HCT116 (cell line): ENCODE measurements at regions not wholly inside any gene's neighbourhood (a gene's known extent, or its start where the extent isn't known, plus 50 kb on each side); places are given as distances from the start of the nearest gene placed in this dataset.

Experiments used
- ATAC-seq: fragments of 200-7000 bp; cut with Tn5 transposase; 2 replicates; pipeline ENCODE4 v1.9.1; 2020; ENCODE audit warnings: mild to moderate bottlenecking, moderate library complexity
- BruUV-seq: library from RNA; stranded (reverse); fragments of 400-500 nt; replicated peaks from 2 replicates; lab custom pipeline; 2021; lab: Mats Ljungman, UMichigan
- CTCF ChIA-PET: fragments of 300-600 bp; sonication (Branson Sonifier 250); formaldehyde crosslinking; loops from one replicate; lab custom pipeline; 2021; ENCODE audit warnings: antibody characterized with exemption; lab: Charles Lee
- POLR2A ChIA-PET: fragments of 300-600, 350-600 bp; sonication (Branson Sonifier 250); formaldehyde crosslinking; loops from one replicate; lab custom pipeline; 2021; ENCODE audit warnings: antibody characterized with exemption; lab: Charles Lee
- RAD21 ChIA-PET, 2 experiments: fragments of 300-600 bp; sonication (Branson Sonifier 250); formaldehyde crosslinking; loops; one replicate each; lab custom pipeline; 2023; ENCODE audit warnings: low total read pairs in 2 of 2; ENCODE audit not compliant: uncharacterized antibody in 2 of 2, unreplicated experiment in 2 of 2, low non-redundant PET in 1 of 2; lab: Charles Lee
- DNase-seq: peaks from one replicate; pipeline ENCODE4 v3.0.0-alpha.2; 2010; ENCODE audit warnings: low read depth, low spot score
- H2AFZ ChIP-seq: fragments of 200-600 bp; shearing (Covaris generic), sonication (generic); 2 replicates; pipeline ENCODE4 v1.6.1; 2017; ENCODE audit warnings: low read depth, mixed run types, mixed read lengths, antibody characterized with exemption, low read length; ENCODE audit not compliant: poor library complexity, severe bottlenecking
- H3K27ac ChIP-seq: 2 replicates; pipeline ENCODE4 v1.5.1; 2012; ENCODE audit warnings: low read depth, low read length
- H3K27me3 ChIP-seq: fragments of 200-600 bp; sonication (generic); 2 replicates; pipeline ENCODE4 v1.6.1; 2016; ENCODE audit warnings: mixed run types, low read length, mixed read lengths; ENCODE audit not compliant: insufficient read depth
- H3K36me3 ChIP-seq, 2 experiments: fragments of 200-500 bp in 1 of 2; fragments of 200-600 bp in 1 of 2; sonication (Bioruptor generic) in 1 of 2; sonication (generic) in 1 of 2; 2 replicates each; pipeline versions ENCODE4 v1.5.1 to v1.6.1; 2014 to 2016; ENCODE audit warnings: low read length in 2 of 2, inconsistent platforms in 1 of 2, mixed read lengths in 1 of 2, mixed run types in 1 of 2; ENCODE audit not compliant: insufficient read depth in 2 of 2, control insufficient read depth in 1 of 2
- H3K4me1 ChIP-seq, 2 experiments: fragments of 200-600 bp in 1 of 2; sonication (generic) in 1 of 2; 2 replicates each; pipeline versions ENCODE4 v1.5.1 to v1.6.1; 2012 to 2017; ENCODE audit warnings: low read length in 2 of 2, inconsistent platforms in 1 of 2, mild to moderate bottlenecking in 1 of 2, mixed read lengths in 1 of 2, mixed run types in 1 of 2, moderate library complexity in 1 of 2; ENCODE audit not compliant: insufficient read depth in 2 of 2, control insufficient read depth in 1 of 2
- H3K4me2 ChIP-seq: fragments of 200-600 bp; sonication (generic); 2 replicates; pipeline ENCODE4 v1.6.1; 2017; ENCODE audit warnings: mixed run types, low read length, mixed read lengths
- H3K4me3 ChIP-seq, 2 experiments: fragments of 200-600 bp in 1 of 2; sonication (generic) in 1 of 2; replicated peaks in 1 of 2; 2 replicates each; pipeline ENCODE4 v1.5.1; 2011 to 2016; ENCODE audit warnings: low read length in 2 of 2, control low read depth in 1 of 2, low read depth in 1 of 2, mild to moderate bottlenecking in 1 of 2, mixed read lengths in 1 of 2, mixed run types in 1 of 2
- H3K79me2 ChIP-seq: fragments of 200-600 bp; sonication (generic); 2 replicates; pipeline ENCODE4 v1.6.1; 2017; ENCODE audit warnings: mild to moderate bottlenecking, mixed run types, low read length, moderate library complexity, mixed read lengths; ENCODE audit not compliant: insufficient read depth
- H3K9ac ChIP-seq: fragments of 200-600 bp; sonication (generic); 2 replicates; pipeline ENCODE4 v1.6.1; 2016; ENCODE audit warnings: low read length, mixed read lengths
- H3K9me2 ChIP-seq: fragments of 200-600 bp; sonication (generic), shearing (Covaris generic); 2 replicates; pipeline ENCODE4 v1.6.1; 2017; ENCODE audit warnings: mixed run types, mild to moderate bottlenecking, moderate library complexity; ENCODE audit not compliant: insufficient read depth
- H3K9me3 ChIP-seq, 2 experiments: fragments of 200-500 bp in 1 of 2; fragments of 200-600 bp in 1 of 2; sonication (Bioruptor generic) in 1 of 2; sonication (generic) in 1 of 2; 2 replicates each; pipeline ENCODE4 v1.6.1; 2014 to 2017; ENCODE audit warnings: low read length in 2 of 2, mixed read lengths in 2 of 2, inconsistent platforms in 1 of 2, low read depth in 1 of 2, mild to moderate bottlenecking in 1 of 2, mixed run types in 1 of 2, moderate library complexity in 1 of 2; ENCODE audit not compliant: control insufficient read depth in 1 of 2, insufficient read depth in 1 of 2
- H4K20me1 ChIP-seq: fragments of 200-600 bp; sonication (generic), shearing (Covaris generic); 2 replicates; pipeline ENCODE4 v1.6.1; 2017; ENCODE audit warnings: mixed run types, mild to moderate bottlenecking, moderate library complexity; ENCODE audit not compliant: insufficient read depth
- CBX3 ChIP-seq: IDR thresholded peaks from 2 replicates; pipeline ENCODE4 v1.6.1; 2012; ENCODE audit warnings: low read depth
- CEBPB ChIP-seq: IDR thresholded peaks from 2 replicates; pipeline ENCODE4 v1.6.1; 2012; ENCODE audit warnings: low read depth
- EGR1 ChIP-seq: IDR thresholded peaks from 2 replicates; pipeline ENCODE4 v1.6.1; 2012; ENCODE audit warnings: low read depth
- ELF1 ChIP-seq: IDR thresholded peaks from 2 replicates; pipeline ENCODE4 v1.6.1; 2012; ENCODE audit warnings: low read depth, borderline replicate concordance
- EZH2 ChIP-seq: fragments of 200-600 bp; sonication (generic); IDR thresholded peaks from 2 replicates; pipeline ENCODE4 v1.6.1; 2017; ENCODE audit warnings: antibody characterized with exemption, mixed run types
- EZH2phosphoT487 ChIP-seq: fragments of 200-600 bp; IDR thresholded peaks from 2 replicates; pipeline ENCODE4 v1.6.1; 2018; ENCODE audit warnings: antibody characterized with exemption, borderline replicate concordance
- FOSL1 ChIP-seq: IDR thresholded peaks from 2 replicates; pipeline ENCODE4 v1.6.1; 2012; ENCODE audit warnings: low read depth
- JUND ChIP-seq: IDR thresholded peaks from 2 replicates; pipeline ENCODE4 v1.6.1; 2012
- POLR2A ChIP-seq: IDR thresholded peaks from 2 replicates; pipeline ENCODE4 v1.7.0; 2011; ENCODE audit warnings: borderline replicate concordance; ENCODE audit not compliant: insufficient read depth, insufficient read length; ENCODE audit errors: extremely low read depth
- RAD21 ChIP-seq: IDR thresholded peaks from 2 replicates; pipeline ENCODE4 v1.6.1; 2012; ENCODE audit warnings: low read depth, mild to moderate bottlenecking
- SIN3A ChIP-seq: IDR thresholded peaks from 2 replicates; pipeline ENCODE4 v1.6.1; 2012; ENCODE audit warnings: low read depth
- SP1 ChIP-seq: IDR thresholded peaks from 2 replicates; pipeline ENCODE4 v1.6.1; 2012; ENCODE audit warnings: low read depth
- SRF ChIP-seq: IDR thresholded peaks from 2 replicates; pipeline ENCODE4 v1.6.1; 2012; ENCODE audit warnings: low read depth
- TCF7L2 ChIP-seq: IDR thresholded peaks from 2 replicates; pipeline ENCODE4 v1.7.0; 2011; ENCODE audit warnings: borderline replicate concordance, inconsistent platforms; ENCODE audit not compliant: insufficient read depth, insufficient read length; ENCODE audit errors: extremely low read depth
- YY1 ChIP-seq: IDR thresholded peaks from 2 replicates; pipeline ENCODE4 v1.6.1; 2011; ENCODE audit warnings: low read length, low read depth, moderate library complexity, mild to moderate bottlenecking; ENCODE audit not compliant: insufficient replicate concordance; ENCODE audit errors: extremely low read depth
- ZFX ChIP-seq: fragments of 450-650 bp; IDR thresholded peaks from 2 replicates; pipeline ENCODE4 v1.6.1; 2017
- intact Hi-C: fragments of 100-400 bp; cut with micrococcal nuclease; formaldehyde crosslinking; loops from 2 replicates; pipeline ENCODE4 v1.10.0; 2022
- TF ChIP-seq, protein P1 (sequence below): IDR thresholded peaks from 2 replicates; pipeline ENCODE4 v1.6.1; 2012; ENCODE audit warnings: low read depth
- TF ChIP-seq, protein P2 (sequence below): IDR thresholded peaks from 2 replicates; pipeline ENCODE4 v1.6.1; 2011; ENCODE audit warnings: mild to moderate bottlenecking, low read length, moderate library complexity; ENCODE audit not compliant: insufficient replicate concordance; ENCODE audit errors: extremely low read depth
- TF ChIP-seq, protein P3 (sequence below): IDR thresholded peaks from 2 replicates; pipeline ENCODE4 v1.6.1; 2012
- TF ChIP-seq, protein P4 (sequence below), 3 experiments: fragments of 200-600 bp in 1 of 3; sonication (generic) in 1 of 3; IDR thresholded peaks in 2 of 3; conservative IDR thresholded peaks in 1 of 3; 2 replicates each; pipeline ENCODE4 v1.5.1; 2012 to 2017; ENCODE audit warnings: low read depth in 2 of 3, low read length in 2 of 3, antibody characterized with exemption in 1 of 3, borderline replicate concordance in 1 of 3, control low read depth in 1 of 3, mild to moderate bottlenecking in 1 of 3, mixed read lengths in 1 of 3, mixed run types in 1 of 3, moderate library complexity in 1 of 3; ENCODE audit not compliant: insufficient read depth in 1 of 3

DNA sequence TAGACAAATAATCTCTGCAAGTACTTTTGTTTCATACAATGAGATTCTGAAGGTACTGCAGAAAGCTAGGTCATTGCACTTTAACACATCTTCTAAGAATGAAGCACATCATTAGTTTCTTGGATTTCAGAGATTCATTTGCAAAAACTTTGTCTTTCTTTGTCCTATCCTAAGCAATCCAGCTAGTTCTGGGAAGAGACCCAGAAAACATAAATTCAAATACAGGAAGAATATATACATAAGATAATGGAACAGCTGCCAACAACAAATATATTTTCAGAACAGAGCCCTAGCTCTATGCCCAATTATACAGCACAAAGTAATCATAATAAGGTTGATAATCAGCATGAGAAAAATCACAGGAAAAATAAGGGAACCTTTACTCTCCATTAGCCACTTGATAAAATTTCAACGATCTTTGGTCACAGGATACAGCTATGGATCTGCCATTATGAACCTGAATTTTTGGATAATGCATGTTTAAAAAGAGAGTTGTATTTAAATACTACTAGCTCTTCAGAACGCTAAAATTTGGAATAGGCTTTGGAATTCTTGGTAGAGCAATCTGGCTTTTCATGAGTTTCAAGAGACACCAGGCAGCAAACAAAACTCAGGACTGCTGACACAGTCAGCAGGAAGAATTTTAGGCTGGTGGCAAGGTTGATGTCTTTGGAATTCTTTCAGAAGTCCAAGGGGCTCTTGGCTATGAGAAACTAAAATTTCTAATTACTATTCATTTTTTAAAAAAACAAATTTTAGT, 250.4 kb upstream of the SMIM21 start:
- ChIA-PET RAD21 (no interaction called here), POLR2A (no interaction called here), CTCF (no interaction called here)
- Histone ChIP-seq H3K79me2 (no peaks in the 10 kb centered on the region), H3K4me3 (no peak overlapping the region), H3K9me2 (no peaks in the 10 kb centered on the region), H4K20me1 (no peaks in the 10 kb centered on the region), H3K27me3 (no peaks in the 10 kb centered on the region), H3K4me1 (no peaks in the 10 kb centered on the region), H3K9me3 (no peaks in the 10 kb centered on the region), H3K4me2 (no peak overlapping the region), H3K36me3 (no peaks in the 10 kb centered on the region), H3K9ac (no peak overlapping the region), H2AFZ (no peak overlapping the region), H3K27ac (no peak overlapping the region)
- ATAC-seq (no peak), DNase-seq (no peak)
- no peak for TF ChIP-seq SIN3A
- no peak for TF ChIP-seq EGR1
- no peak for TF ChIP-seq RAD21
- TF ChIP-seq ZFX: no peak
- TF ChIP-seq FOSL1: no peak
- TF ChIP-seq, protein P1, sequence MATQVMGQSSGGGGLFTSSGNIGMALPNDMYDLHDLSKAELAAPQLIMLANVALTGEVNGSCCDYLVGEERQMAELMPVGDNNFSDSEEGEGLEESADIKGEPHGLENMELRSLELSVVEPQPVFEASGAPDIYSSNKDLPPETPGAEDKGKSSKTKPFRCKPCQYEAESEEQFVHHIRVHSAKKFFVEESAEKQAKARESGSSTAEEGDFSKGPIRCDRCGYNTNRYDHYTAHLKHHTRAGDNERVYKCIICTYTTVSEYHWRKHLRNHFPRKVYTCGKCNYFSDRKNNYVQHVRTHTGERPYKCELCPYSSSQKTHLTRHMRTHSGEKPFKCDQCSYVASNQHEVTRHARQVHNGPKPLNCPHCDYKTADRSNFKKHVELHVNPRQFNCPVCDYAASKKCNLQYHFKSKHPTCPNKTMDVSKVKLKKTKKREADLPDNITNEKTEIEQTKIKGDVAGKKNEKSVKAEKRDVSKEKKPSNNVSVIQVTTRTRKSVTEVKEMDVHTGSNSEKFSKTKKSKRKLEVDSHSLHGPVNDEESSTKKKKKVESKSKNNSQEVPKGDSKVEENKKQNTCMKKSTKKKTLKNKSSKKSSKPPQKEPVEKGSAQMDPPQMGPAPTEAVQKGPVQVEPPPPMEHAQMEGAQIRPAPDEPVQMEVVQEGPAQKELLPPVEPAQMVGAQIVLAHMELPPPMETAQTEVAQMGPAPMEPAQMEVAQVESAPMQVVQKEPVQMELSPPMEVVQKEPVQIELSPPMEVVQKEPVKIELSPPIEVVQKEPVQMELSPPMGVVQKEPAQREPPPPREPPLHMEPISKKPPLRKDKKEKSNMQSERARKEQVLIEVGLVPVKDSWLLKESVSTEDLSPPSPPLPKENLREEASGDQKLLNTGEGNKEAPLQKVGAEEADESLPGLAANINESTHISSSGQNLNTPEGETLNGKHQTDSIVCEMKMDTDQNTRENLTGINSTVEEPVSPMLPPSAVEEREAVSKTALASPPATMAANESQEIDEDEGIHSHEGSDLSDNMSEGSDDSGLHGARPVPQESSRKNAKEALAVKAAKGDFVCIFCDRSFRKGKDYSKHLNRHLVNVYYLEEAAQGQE: no peak
- no peak for TF ChIP-seq EZH2phosphoT487
- TF ChIP-seq, protein P2, sequence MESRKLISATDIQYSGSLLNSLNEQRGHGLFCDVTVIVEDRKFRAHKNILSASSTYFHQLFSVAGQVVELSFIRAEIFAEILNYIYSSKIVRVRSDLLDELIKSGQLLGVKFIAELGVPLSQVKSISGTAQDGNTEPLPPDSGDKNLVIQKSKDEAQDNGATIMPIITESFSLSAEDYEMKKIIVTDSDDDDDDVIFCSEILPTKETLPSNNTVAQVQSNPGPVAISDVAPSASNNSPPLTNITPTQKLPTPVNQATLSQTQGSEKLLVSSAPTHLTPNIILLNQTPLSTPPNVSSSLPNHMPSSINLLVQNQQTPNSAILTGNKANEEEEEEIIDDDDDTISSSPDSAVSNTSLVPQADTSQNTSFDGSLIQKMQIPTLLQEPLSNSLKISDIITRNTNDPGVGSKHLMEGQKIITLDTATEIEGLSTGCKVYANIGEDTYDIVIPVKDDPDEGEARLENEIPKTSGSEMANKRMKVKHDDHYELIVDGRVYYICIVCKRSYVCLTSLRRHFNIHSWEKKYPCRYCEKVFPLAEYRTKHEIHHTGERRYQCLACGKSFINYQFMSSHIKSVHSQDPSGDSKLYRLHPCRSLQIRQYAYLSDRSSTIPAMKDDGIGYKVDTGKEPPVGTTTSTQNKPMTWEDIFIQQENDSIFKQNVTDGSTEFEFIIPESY: no peak
- no peak for TF ChIP-seq POLR2A
- TF ChIP-seq EZH2: no peak
- TF ChIP-seq CEBPB: no peak
- no peak for TF ChIP-seq YY1
- TF ChIP-seq SP1: no peak
- no peak for TF ChIP-seq TCF7L2
- no peak for TF ChIP-seq ELF1
- no peak for TF ChIP-seq JUND
- TF ChIP-seq, protein P3, sequence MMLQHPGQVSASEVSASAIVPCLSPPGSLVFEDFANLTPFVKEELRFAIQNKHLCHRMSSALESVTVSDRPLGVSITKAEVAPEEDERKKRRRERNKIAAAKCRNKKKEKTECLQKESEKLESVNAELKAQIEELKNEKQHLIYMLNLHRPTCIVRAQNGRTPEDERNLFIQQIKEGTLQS: no peak
- TF ChIP-seq SRF: no peak
- no peak for TF ChIP-seq CBX3
- TF ChIP-seq, protein P4, sequence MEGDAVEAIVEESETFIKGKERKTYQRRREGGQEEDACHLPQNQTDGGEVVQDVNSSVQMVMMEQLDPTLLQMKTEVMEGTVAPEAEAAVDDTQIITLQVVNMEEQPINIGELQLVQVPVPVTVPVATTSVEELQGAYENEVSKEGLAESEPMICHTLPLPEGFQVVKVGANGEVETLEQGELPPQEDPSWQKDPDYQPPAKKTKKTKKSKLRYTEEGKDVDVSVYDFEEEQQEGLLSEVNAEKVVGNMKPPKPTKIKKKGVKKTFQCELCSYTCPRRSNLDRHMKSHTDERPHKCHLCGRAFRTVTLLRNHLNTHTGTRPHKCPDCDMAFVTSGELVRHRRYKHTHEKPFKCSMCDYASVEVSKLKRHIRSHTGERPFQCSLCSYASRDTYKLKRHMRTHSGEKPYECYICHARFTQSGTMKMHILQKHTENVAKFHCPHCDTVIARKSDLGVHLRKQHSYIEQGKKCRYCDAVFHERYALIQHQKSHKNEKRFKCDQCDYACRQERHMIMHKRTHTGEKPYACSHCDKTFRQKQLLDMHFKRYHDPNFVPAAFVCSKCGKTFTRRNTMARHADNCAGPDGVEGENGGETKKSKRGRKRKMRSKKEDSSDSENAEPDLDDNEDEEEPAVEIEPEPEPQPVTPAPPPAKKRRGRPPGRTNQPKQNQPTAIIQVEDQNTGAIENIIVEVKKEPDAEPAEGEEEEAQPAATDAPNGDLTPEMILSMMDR (IDR thresholded peaks at IDR 0.05 in 2 of 3, conservative IDR thresholded peaks at IDR 0.05 in 1 of 3; ENCODE audit: borderline replicate concordance in 1 of 3, insufficient read depth in 1 of 3, low read depth in 2 of 3, low read length in 2 of 3): no peak
- intact Hi-C loops: no loop called here
- no TSS peak for BruUV-seq
